H1 (cell line): ENCODE measurements at regions not wholly inside any gene's neighbourhood (a gene's known extent, or its start where the extent isn't known, plus 50 kb on each side); places are given as distances from the start of the nearest gene placed in this dataset.

Experiments used
- CHD7 ChIP-seq: fragments of 300-600 bp; sonication (generic); IDR thresholded peaks from 2 replicates; pipeline ENCODE4 v1.7.1; 2012; ENCODE audit warnings: low read length, moderate library complexity, mild to moderate bottlenecking, inconsistent platforms; ENCODE audit not compliant: insufficient replicate concordance
- TF ChIP-seq, protein P1 (sequence below): IDR thresholded peaks from 2 replicates; pipeline ENCODE4 v1.6.1; 2012; ENCODE audit warnings: inconsistent platforms

DNA sequence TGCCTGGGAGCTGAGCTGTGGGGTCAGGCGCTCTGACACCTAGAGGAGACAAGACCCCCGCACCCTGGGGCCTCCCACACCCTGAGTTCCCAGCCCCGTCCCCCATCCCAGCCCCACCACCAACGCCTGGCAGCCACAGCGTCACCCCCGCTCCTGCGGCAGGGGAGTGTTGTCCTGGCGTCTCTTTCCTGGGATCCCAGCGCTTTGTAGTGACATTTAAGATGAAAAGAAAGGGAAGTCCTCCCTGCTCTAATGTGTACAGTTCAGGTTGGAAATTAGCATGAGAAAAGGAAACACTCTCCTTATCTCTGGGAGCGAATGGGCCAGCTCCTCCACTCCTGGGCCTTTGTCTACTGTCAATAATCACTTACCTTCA, 112.1 kb downstream of the FAM53A start (continued):
- no peak for TF ChIP-seq CHD7
- TF ChIP-seq, protein P1, sequence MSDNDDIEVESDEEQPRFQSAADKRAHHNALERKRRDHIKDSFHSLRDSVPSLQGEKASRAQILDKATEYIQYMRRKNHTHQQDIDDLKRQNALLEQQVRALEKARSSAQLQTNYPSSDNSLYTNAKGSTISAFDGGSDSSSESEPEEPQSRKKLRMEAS = no peak
